ENCODE measurements at regions not wholly inside any gene's neighbourhood (a gene's known extent, or its start where the extent isn't known, plus 50 kb on each side); places are given as distances from the start of the nearest gene placed in this dataset.

GRCh38 chr13:107580741-107581412 is 634.5 kb downstream of the LIG4 start:
- Histone ChIP-seq H3K36me3 (ENCODE audit: control insufficient read depth in 1 of 2, insufficient read depth in 2 of 2, low read length in 2 of 2) (no peaks in the 10 kb centered on the region), H3K4me3 (ENCODE audit: low read depth in 1 of 2, low read length in 2 of 2) (no peak overlapping the region), H3K9ac (ENCODE audit: low read depth in 1 of 2, low read length in 2 of 2) (no peak overlapping the region), H3K27ac (ENCODE audit: low read depth, low read length) (no peak overlapping the region), H3K4me1 (ENCODE audit: control insufficient read depth in 1 of 2, insufficient read depth in 2 of 2, low read length in 2 of 2) (no peaks in the 10 kb centered on the region), H3K27me3 (ENCODE audit: control insufficient read depth in 1 of 2, insufficient read depth in 2 of 2, low read length in 2 of 2) (no peaks in the 10 kb centered on the region), H3K9me3 (ENCODE audit: control insufficient read depth in 1 of 2, low read length in 2 of 2) (no peaks in the 10 kb centered on the region)

GRCh38 chr13:107576430-107576829 is 638.9 kb downstream of the LIG4 start:
- Histone ChIP-seq H3K9ac (ENCODE audit: low read depth in 1 of 2, low read length in 2 of 2) (no peak overlapping the region), H3K27ac (ENCODE audit: low read depth, low read length) (no peak overlapping the region), H3K4me1 (ENCODE audit: control insufficient read depth in 1 of 2, insufficient read depth in 2 of 2, low read length in 2 of 2) (no peaks in the 10 kb centered on the region), H3K9me3 (ENCODE audit: control insufficient read depth in 1 of 2, low read length in 2 of 2) (no peaks in the 10 kb centered on the region), H3K27me3 (ENCODE audit: control insufficient read depth in 1 of 2, insufficient read depth in 2 of 2, low read length in 2 of 2) (no peaks in the 10 kb centered on the region), H3K4me3 (ENCODE audit: low read depth in 1 of 2, low read length in 2 of 2) (no peak overlapping the region), H3K36me3 (ENCODE audit: control insufficient read depth in 1 of 2, insufficient read depth in 2 of 2, low read length in 2 of 2) (no peaks in the 10 kb centered on the region)

DNA sequence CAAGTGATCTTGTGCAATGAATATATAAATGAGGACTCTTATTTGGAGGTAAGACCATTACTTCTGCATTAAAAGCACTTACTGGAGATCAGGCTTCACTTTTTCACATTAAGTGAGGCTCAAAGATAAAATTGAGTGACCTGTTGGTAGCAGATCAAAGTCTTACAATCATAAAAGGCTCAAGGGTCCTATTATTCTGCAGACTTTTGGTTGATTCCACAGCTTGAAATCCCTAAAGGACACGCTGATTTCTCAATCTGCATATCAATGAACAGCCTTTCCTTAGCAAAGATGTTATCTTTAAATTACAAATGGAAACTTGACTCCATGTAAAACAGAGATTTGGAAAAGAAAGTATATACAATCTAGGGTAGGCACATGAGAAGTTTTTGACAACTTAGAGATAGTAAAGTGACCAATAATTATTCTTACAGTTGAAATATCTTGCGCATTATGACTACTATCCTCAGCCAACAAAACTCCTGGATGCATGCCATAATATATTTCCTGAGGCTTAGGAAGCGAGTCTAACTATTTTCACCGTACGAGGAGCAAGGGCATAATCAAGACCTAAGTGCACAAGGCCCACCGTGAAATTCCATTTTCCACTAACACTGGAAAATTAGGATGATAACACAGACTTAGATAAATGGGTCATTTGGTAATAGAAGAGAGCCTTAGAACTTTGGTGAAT is 640.7 kb downstream of the LIG4 start:
- no peak overlapping the region for H3K9ac ChIP-seq (ENCODE audit: low read depth in 1 of 2, low read length in 2 of 2)
- H3K4me1 ChIP-seq (ENCODE audit: control insufficient read depth in 1 of 2, insufficient read depth in 2 of 2, low read length in 2 of 2): no peaks in the 10 kb centered on the region

DNA sequence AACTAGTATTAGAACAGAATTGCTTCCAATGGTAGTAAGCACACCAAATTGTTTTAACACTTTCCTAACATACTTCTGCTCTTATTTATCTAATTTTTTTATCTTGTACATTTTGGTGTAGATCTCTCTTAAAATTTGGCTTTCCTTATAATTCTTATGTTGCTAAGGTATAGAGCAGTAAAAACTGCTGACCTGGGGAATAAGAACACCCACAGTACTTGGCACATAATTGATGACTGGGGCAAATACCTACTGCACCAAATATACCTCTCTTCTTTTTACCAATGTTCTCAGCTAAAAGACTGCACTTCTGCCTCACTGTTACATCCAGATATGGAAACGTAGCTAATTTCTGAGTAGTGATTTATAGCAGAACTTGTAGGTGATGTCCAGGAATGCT is 642.2 kb downstream of the LIG4 start:
- Histone ChIP-seq H3K9ac (ENCODE audit: low read depth in 1 of 2, low read length in 2 of 2) (no peak overlapping the region), H3K4me3 (ENCODE audit: low read depth in 1 of 2, low read length in 2 of 2) (no peak overlapping the region), H3K27ac (ENCODE audit: low read depth, low read length) (no peak overlapping the region), H3K36me3 (ENCODE audit: control insufficient read depth in 1 of 2, insufficient read depth in 2 of 2, low read length in 2 of 2) (no peaks in the 10 kb centered on the region), H3K9me3 (ENCODE audit: control insufficient read depth in 1 of 2, low read length in 2 of 2) (no peaks in the 10 kb centered on the region), H3K4me1 (ENCODE audit: control insufficient read depth in 1 of 2, insufficient read depth in 2 of 2, low read length in 2 of 2) (no peaks in the 10 kb centered on the region), H3K27me3 (ENCODE audit: control insufficient read depth in 1 of 2, insufficient read depth in 2 of 2, low read length in 2 of 2) (no peaks in the 10 kb centered on the region)

More for the DNA sequence above, 640.7 kb downstream of the LIG4 start:
- H3K36me3 ChIP-seq (ENCODE audit: control insufficient read depth in 1 of 2, insufficient read depth in 2 of 2, low read length in 2 of 2): no peaks in the 10 kb centered on the region
- no peaks in the 10 kb centered on the region for H3K27me3 ChIP-seq (ENCODE audit: control insufficient read depth in 1 of 2, insufficient read depth in 2 of 2, low read length in 2 of 2)
- H3K9me3 ChIP-seq (ENCODE audit: control insufficient read depth in 1 of 2, low read length in 2 of 2): no peaks in the 10 kb centered on the region
- H3K27ac ChIP-seq (ENCODE audit: low read depth, low read length): no peak overlapping the region
- H3K4me3 ChIP-seq (ENCODE audit: low read depth in 1 of 2, low read length in 2 of 2): no peak overlapping the region

DNA sequence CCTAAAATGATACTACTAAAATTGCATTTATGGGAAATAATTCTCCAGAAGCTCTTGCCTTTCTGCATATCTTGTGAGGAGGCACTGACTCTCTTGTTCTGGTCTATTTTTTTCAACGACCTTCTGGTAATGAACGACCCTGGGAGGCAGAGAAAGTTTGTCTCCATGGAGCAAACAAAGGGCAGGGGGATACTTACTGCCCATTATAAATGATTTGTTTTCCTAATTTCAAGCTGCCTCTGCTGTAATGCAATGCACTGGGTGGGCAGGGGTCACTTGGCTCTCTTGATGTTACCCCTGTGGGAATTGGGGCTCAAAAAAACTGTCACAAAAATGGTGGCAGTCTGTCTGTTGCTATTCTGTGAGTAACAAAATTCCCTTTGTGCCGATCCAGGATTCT is 643.2 kb downstream of the LIG4 start:
- no peaks in the 10 kb centered on the region for H3K36me3 ChIP-seq (ENCODE audit: control insufficient read depth in 1 of 2, insufficient read depth in 2 of 2, low read length in 2 of 2)
- H3K27me3 ChIP-seq (ENCODE audit: control insufficient read depth in 1 of 2, insufficient read depth in 2 of 2, low read length in 2 of 2): no peaks in the 10 kb centered on the region
- H3K27ac ChIP-seq (ENCODE audit: low read depth, low read length): no peak overlapping the region
- no peak overlapping the region for H3K9ac ChIP-seq (ENCODE audit: low read depth in 1 of 2, low read length in 2 of 2)
- H3K4me1 ChIP-seq (ENCODE audit: control insufficient read depth in 1 of 2, insufficient read depth in 2 of 2, low read length in 2 of 2): no peaks in the 10 kb centered on the region
- H3K4me3 ChIP-seq (ENCODE audit: low read depth in 1 of 2, low read length in 2 of 2): no peak overlapping the region
- H3K9me3 ChIP-seq (ENCODE audit: control insufficient read depth in 1 of 2, low read length in 2 of 2): no peaks in the 10 kb centered on the region

DNA sequence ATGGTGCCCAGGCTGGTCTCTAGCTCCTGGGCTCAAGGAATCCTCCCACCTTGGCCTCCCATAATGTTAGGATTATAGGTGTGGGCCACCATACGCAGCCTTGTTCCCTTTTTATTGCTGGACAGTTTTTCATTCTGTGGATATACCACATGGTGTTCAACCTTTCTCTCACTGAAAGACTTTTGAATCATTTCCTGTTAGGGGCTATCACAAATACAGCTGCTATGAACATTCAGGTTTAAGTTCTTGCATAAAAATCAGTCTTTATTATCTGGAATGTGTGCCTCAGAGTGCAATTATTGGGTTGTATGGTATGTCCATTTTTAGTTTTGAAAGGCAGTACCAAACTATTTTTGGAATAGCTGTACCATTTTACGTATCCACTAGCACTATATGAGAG is 647.2 kb downstream of the LIG4 start:
- H3K9me3 ChIP-seq (ENCODE audit: control insufficient read depth in 1 of 2, low read length in 2 of 2): no peaks in the 10 kb centered on the region
- H3K27ac ChIP-seq (ENCODE audit: low read depth, low read length): no peak overlapping the region

GRCh38 chr13:107563099-107563925 is 652.0 kb downstream of the LIG4 start:
- no peaks in the 10 kb centered on the region for H3K9me3 ChIP-seq (ENCODE audit: control insufficient read depth in 1 of 2, low read length in 2 of 2)
- H3K9ac ChIP-seq (ENCODE audit: low read depth in 1 of 2, low read length in 2 of 2): no peak overlapping the region
- H3K27ac ChIP-seq (ENCODE audit: low read depth, low read length): no peak overlapping the region
- H3K4me3 ChIP-seq (ENCODE audit: low read depth in 1 of 2, low read length in 2 of 2): no peak overlapping the region
- no peaks in the 10 kb centered on the region for H3K4me1 ChIP-seq (ENCODE audit: control insufficient read depth in 1 of 2, insufficient read depth in 2 of 2, low read length in 2 of 2)
- no peaks in the 10 kb centered on the region for H3K27me3 ChIP-seq (ENCODE audit: control insufficient read depth in 1 of 2, insufficient read depth in 2 of 2, low read length in 2 of 2)
- no peaks in the 10 kb centered on the region for H3K36me3 ChIP-seq (ENCODE audit: control insufficient read depth in 1 of 2, insufficient read depth in 2 of 2, low read length in 2 of 2)

More for the DNA sequence above, 647.2 kb downstream of the LIG4 start:
- H3K36me3 ChIP-seq (ENCODE audit: control insufficient read depth in 1 of 2, insufficient read depth in 2 of 2, low read length in 2 of 2): no peaks in the 10 kb centered on the region
- H3K9ac ChIP-seq (ENCODE audit: low read depth in 1 of 2, low read length in 2 of 2): no peak overlapping the region
- H3K4me3 ChIP-seq (ENCODE audit: low read depth in 1 of 2, low read length in 2 of 2): no peak overlapping the region
- no peaks in the 10 kb centered on the region for H3K27me3 ChIP-seq (ENCODE audit: control insufficient read depth in 1 of 2, insufficient read depth in 2 of 2, low read length in 2 of 2)
- no peaks in the 10 kb centered on the region for H3K4me1 ChIP-seq (ENCODE audit: control insufficient read depth in 1 of 2, insufficient read depth in 2 of 2, low read length in 2 of 2)

- Histone ChIP-seq H3K27ac (ENCODE audit: low read depth, low read length) (no peak overlapping the region), H3K9ac (ENCODE audit: low read depth in 1 of 2, low read length in 2 of 2) (no peak overlapping the region), H3K36me3 (ENCODE audit: control insufficient read depth in 1 of 2, insufficient read depth in 2 of 2, low read length in 2 of 2) (no peaks in the 10 kb centered on the region), H3K4me1 (ENCODE audit: control insufficient read depth in 1 of 2, insufficient read depth in 2 of 2, low read length in 2 of 2) (no peaks in the 10 kb centered on the region), H3K4me3 (ENCODE audit: low read depth in 1 of 2, low read length in 2 of 2) (no peak overlapping the region), H3K9me3 (ENCODE audit: control insufficient read depth in 1 of 2, low read length in 2 of 2) (no peaks in the 10 kb centered on the region), H3K27me3 (ENCODE audit: control insufficient read depth in 1 of 2, insufficient read depth in 2 of 2, low read length in 2 of 2) (no peaks in the 10 kb centered on the region)
Measured at GRCh38 chr13:107562203-107562602, 653.1 kb downstream of the LIG4 start.

- H3K4me1 ChIP-seq (ENCODE audit: control insufficient read depth in 1 of 2, insufficient read depth in 2 of 2, low read length in 2 of 2): no peaks in the 10 kb centered on the region
- H3K27me3 ChIP-seq (ENCODE audit: control insufficient read depth in 1 of 2, insufficient read depth in 2 of 2, low read length in 2 of 2): no peaks in the 10 kb centered on the region
- H3K36me3 ChIP-seq (ENCODE audit: control insufficient read depth in 1 of 2, insufficient read depth in 2 of 2, low read length in 2 of 2): no peaks in the 10 kb centered on the region
- no peak overlapping the region for H3K27ac ChIP-seq (ENCODE audit: low read depth, low read length)
- no peaks in the 10 kb centered on the region for H3K9me3 ChIP-seq (ENCODE audit: control insufficient read depth in 1 of 2, low read length in 2 of 2)
- no peak overlapping the region for H3K9ac ChIP-seq (ENCODE audit: low read depth in 1 of 2, low read length in 2 of 2)
- no peak overlapping the region for H3K4me3 ChIP-seq (ENCODE audit: low read depth in 1 of 2, low read length in 2 of 2)
Measured at GRCh38 chr13:107554460-107554859, 660.9 kb downstream of the LIG4 start.

DNA sequence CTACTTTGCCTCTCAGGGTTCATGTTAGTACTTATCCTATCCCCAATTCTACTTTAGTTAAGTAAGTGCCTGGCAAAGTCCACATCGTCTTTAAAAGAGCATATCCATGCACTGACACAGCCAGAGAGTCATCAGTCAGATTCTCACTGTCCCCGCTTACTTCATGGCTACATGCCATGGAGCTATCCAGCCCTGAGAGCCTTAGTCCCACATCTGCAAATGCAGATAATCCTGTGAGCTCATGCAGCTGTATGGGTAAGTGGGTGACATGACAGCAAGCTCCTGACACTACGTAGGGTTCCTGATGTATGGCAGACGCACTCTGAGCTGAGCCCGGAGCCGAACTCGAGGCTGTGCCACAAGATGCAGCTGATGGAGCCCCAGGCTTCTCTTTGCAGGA is 661.5 kb downstream of the LIG4 start:
- no peak overlapping the region for H3K9ac ChIP-seq (ENCODE audit: low read depth in 1 of 2, low read length in 2 of 2)
- no peaks in the 10 kb centered on the region for H3K9me3 ChIP-seq (ENCODE audit: control insufficient read depth in 1 of 2, low read length in 2 of 2)
- H3K27me3 ChIP-seq (ENCODE audit: control insufficient read depth in 1 of 2, insufficient read depth in 2 of 2, low read length in 2 of 2): no peaks in the 10 kb centered on the region

More for the DNA sequence above, 661.5 kb downstream of the LIG4 start:
- Histone ChIP-seq H3K4me3 (ENCODE audit: low read depth in 1 of 2, low read length in 2 of 2) (no peak overlapping the region), H3K4me1 (ENCODE audit: control insufficient read depth in 1 of 2, insufficient read depth in 2 of 2, low read length in 2 of 2) (no peaks in the 10 kb centered on the region), H3K27ac (ENCODE audit: low read depth, low read length) (no peak overlapping the region), H3K36me3 (ENCODE audit: control insufficient read depth in 1 of 2, insufficient read depth in 2 of 2, low read length in 2 of 2) (no peaks in the 10 kb centered on the region)

Data from duodenal mucosa (tissue), 2 donors.